Motor neuron (in vitro differentiated cells): ENCODE measurements at regions not wholly inside any gene's neighbourhood (a gene's known extent, or its start where the extent isn't known, plus 50 kb on each side); places are given as distances from the start of the nearest gene placed in this dataset.
A peak's percentile ranks its signal among the peaks of the same experiment; 100 is the strongest.

Experiments
- ATAC-seq, 8 experiments: fragments of 200-7000 bp; cut with Tn5 transposase; replicated peaks in 6 of 8; 2 replicates each; pipeline ENCODE4 v1.8.0; 2021; ENCODE audit warnings: mild to moderate bottlenecking in 8 of 8, moderate library complexity in 8 of 8
- H3K27ac ChIP-seq, 2 donors: fragments of 250-450 bp; sonication (Bioruptor Pico); 2 replicates each; pipeline ENCODE4 v1.9.0; 2021; ENCODE audit warnings: antibody characterized with exemption in 2 of 2, mild to moderate bottlenecking in 2 of 2, moderate library complexity in 1 of 2
- H3K4me1 ChIP-seq, 2 donors: fragments of 250-450 bp; sonication (Bioruptor Pico); replicated peaks in 1 of 2; 2 replicates each; pipeline ENCODE4 v1.6.1; 2021; ENCODE audit warnings: antibody characterized with exemption in 2 of 2, mild to moderate bottlenecking in 2 of 2, moderate library complexity in 1 of 2
- H3K4me3 ChIP-seq, 5 donors: fragments of 250-450 bp; sonication (Bioruptor Pico); 2 replicates each; pipeline ENCODE4 v1.9.0; 2021; ENCODE audit warnings: antibody characterized with exemption in 5 of 5, mild to moderate bottlenecking in 5 of 5, moderate library complexity in 4 of 5
- WGBS, 10 experiments: fragments of 450-650 bp; shearing (Covaris generic); methylation state at CpG; one replicate each; pipeline ENCODE4 v1.0.0; 2022; 5-methylcytosine and 5-hydroxymethylcytosine counted together
- in situ Hi-C, 9 experiments: fragments of 400-800 bp; cut with MboI; loops; one replicate each; pipeline ENCODE4 v1.15.0; 2021; ENCODE audit warnings: low sequenced_read_pairs in 9 of 9, low pct_unique_long_range_greater_than_20kb in 2 of 9; ENCODE audit not compliant: unreplicated experiment in 9 of 9

- in situ Hi-C loops, result no loop called here
- ATAC-seq, result peak in 2 of 8 experiments; percentile 53 to 59
- Histone ChIP-seq H3K27ac (no peak overlapping the region), H3K4me3 (no peak overlapping the region), H3K4me1 (peaks cover 0 to 6% of the 10 kb centered on the region in 2 donors)
- 0 to 100% (median 86%) methylated on average over 1 of the region's 1 CpG; no CpG with 5 or more reads in 3 of the 10 experiments for WGBS, 10 experiments
Observed at GRCh38 chr2:196410008-196410407, 229.5 kb upstream of the CCDC150 start.

GRCh38 chr2:196413821-196414274 is 225.7 kb upstream of the CCDC150 start:
- 34 to 80% (median 60%) methylated on average over 1 to 6 of the region's 6 CpGs; no CpG with 5 or more reads in 2 of the 10 experiments for WGBS, 10 experiments
- no peak overlapping the region for H3K4me3 ChIP-seq
- H3K27ac ChIP-seq, result no peak overlapping the region
- ATAC-seq, result peak in 6 of 8 experiments; percentile 82 to 99 (median 97)
- in situ Hi-C loops, result no loop called here
- peaks cover 0 to 6% of the 10 kb centered on the region in 2 donors for H3K4me1 ChIP-seq

GRCh38 chr2:196415384-196415783 is 224.1 kb upstream of the CCDC150 start:
- WGBS, 10 experiments, result 20 to 73% (median 67%) methylated on average over 1 to 5 of the region's 5 CpGs; no CpG with 5 or more reads in 1 of the 10 experiments
- in situ Hi-C loops, result no loop called here
- H3K4me3 ChIP-seq, result no peak overlapping the region
- no peak overlapping the region for H3K27ac ChIP-seq
- peaks cover 0 to 6% of the 10 kb centered on the region in 2 donors for H3K4me1 ChIP-seq
- no peak for ATAC-seq

GRCh38 chr2:196420143-196420542 is 219.4 kb upstream of the CCDC150 start:
- peaks cover 5 to 6% of the 10 kb centered on the region in 2 donors for H3K4me1 ChIP-seq
- WGBS, 10 experiments, result 61 to 100% (median 97%) methylated on average over 1 to 3 of the region's 3 CpGs
- H3K4me3 ChIP-seq, result no peak overlapping the region
- no peak for ATAC-seq
- H3K27ac ChIP-seq, result no peak overlapping the region
- in situ Hi-C loops, result no loop called here

GRCh38 chr2:196421880-196422279 is 217.6 kb upstream of the CCDC150 start:
- peak in 1 of 8 experiments; percentile 13 for ATAC-seq
- 42 to 100% (median 90%) methylated on average over 2 to 3 of the region's 3 CpGs; no CpG with 5 or more reads in 2 of the 10 experiments for WGBS, 10 experiments
- in situ Hi-C loops, result no loop called here
- H3K27ac ChIP-seq, result no peak overlapping the region
- H3K4me3 ChIP-seq, result no peak overlapping the region
- peaks cover 5 to 6% of the 10 kb centered on the region in 2 donors for H3K4me1 ChIP-seq

GRCh38 chr2:196422361-196422760 is 217.2 kb upstream of the CCDC150 start:
- ATAC-seq, result peak in 3 of 8 experiments; percentile 26 to 48 (median 32)
- Histone ChIP-seq H3K4me1 (peaks cover 5 to 6% of the 10 kb centered on the region in 2 donors), H3K4me3 (no peak overlapping the region), H3K27ac (no peak overlapping the region)
- WGBS, 10 experiments, result 20 to 63% (median 49%) methylated on average over 1 to 2 of the region's 2 CpGs; no CpG with 5 or more reads in 2 of the 10 experiments
- in situ Hi-C loops, result no loop called here

- Histone ChIP-seq H3K27ac (no peak overlapping the region), H3K4me3 (no peak overlapping the region), H3K4me1 (peaks cover 5 to 6% of the 10 kb centered on the region in 2 donors)
- 83 to 100% (median 100%) methylated on average over 1 of the region's 1 CpG; no CpG with 5 or more reads in 4 of the 10 experiments for WGBS, 10 experiments
- in situ Hi-C loops, result no loop called here
- no peak for ATAC-seq
Observed at GRCh38 chr2:196426122-196426521, 213.4 kb upstream of the CCDC150 start.

- no peaks in the 10 kb centered on the region for H3K4me1 ChIP-seq
- 7 to 75% (median 26%) methylated on average over 1 to 2 of the region's 2 CpGs; no CpG with 5 or more reads in 6 of the 10 experiments for WGBS, 10 experiments
- H3K4me3 ChIP-seq, result no peak overlapping the region
- in situ Hi-C loops, result no loop called here
- peak in 5 of 8 experiments; percentile 16 to 92 (median 46) for ATAC-seq
- no peak overlapping the region for H3K27ac ChIP-seq
Observed at GRCh38 chr2:196427986-196428634, 211.4 kb upstream of the CCDC150 start.

GRCh38 chr2:196431076-196431475 is 208.4 kb upstream of the CCDC150 start:
- H3K27ac ChIP-seq, result no peak overlapping the region
- no peaks in the 10 kb centered on the region for H3K4me1 ChIP-seq
- no peak for ATAC-seq
- in situ Hi-C loops, result no loop called here
- WGBS, 10 experiments, result 52 to 100% (median 92%) methylated on average over 1 to 2 of the region's 2 CpGs
- no peak overlapping the region for H3K4me3 ChIP-seq

- in situ Hi-C loops, result no loop called here
Observed at GRCh38 chr2:196431957-196432356, 207.6 kb upstream of the CCDC150 start.

GRCh38 chr2:196433116-196433515 is 206.4 kb upstream of the CCDC150 start:
- 84 to 100% (median 94%) methylated on average over 4 to 13 of the region's 13 CpGs; no CpG with 5 or more reads in 2 of the 10 experiments for WGBS, 10 experiments
- H3K4me3 ChIP-seq, result no peak overlapping the region
- no peaks in the 10 kb centered on the region for H3K4me1 ChIP-seq
- H3K27ac ChIP-seq, result no peak overlapping the region
- ATAC-seq, result no peak
- in situ Hi-C loops, result no loop called here

More at GRCh38 chr2:196431957-196432356, 207.6 kb upstream of the CCDC150 start:
- H3K4me1 ChIP-seq, result no peaks in the 10 kb centered on the region
- no peak for ATAC-seq
- no peak overlapping the region for H3K4me3 ChIP-seq
- WGBS, 10 experiments, result 27 to 70% (median 53%) methylated on average over 1 to 3 of the region's 4 CpGs; no CpG with 5 or more reads in 3 of the 10 experiments
- H3K27ac ChIP-seq, result no peak overlapping the region

- 87 to 100% (median 100%) methylated on average over 1 to 5 of the region's 5 CpGs; no CpG with 5 or more reads in 1 of the 10 experiments for WGBS, 10 experiments
- Histone ChIP-seq H3K27ac (no peak overlapping the region), H3K4me3 (no peak overlapping the region), H3K4me1 (no peaks in the 10 kb centered on the region)
- in situ Hi-C loops, result no loop called here
- no peak for ATAC-seq
Observed at GRCh38 chr2:196434217-196434616, 205.3 kb upstream of the CCDC150 start.

GRCh38 chr2:196435189-196435588 is 204.3 kb upstream of the CCDC150 start:
- in situ Hi-C loops, result no loop called here
- no peak overlapping the region for H3K27ac ChIP-seq
- H3K4me3 ChIP-seq, result no peak overlapping the region
- peak in 3 of 8 experiments; percentile 36 to 68 (median 66) for ATAC-seq
- H3K4me1 ChIP-seq, result no peaks in the 10 kb centered on the region

- in situ Hi-C loops, result no loop called here
- Histone ChIP-seq H3K4me1 (no peaks in the 10 kb centered on the region), H3K27ac (no peak overlapping the region), H3K4me3 (no peak overlapping the region)
- ATAC-seq, result no peak
- WGBS, 10 experiments, result 10 to 96% (median 74%) methylated on average over 1 to 6 of the region's 6 CpGs
Observed at GRCh38 chr2:196437626-196438025, 201.9 kb upstream of the CCDC150 start.
